OCI-LY3 (cell line): ENCODE measurements at regions not wholly inside any gene's neighbourhood (a gene's known extent, or its start where the extent isn't known, plus 50 kb on each side); places are given as distances from the start of the nearest gene placed in this dataset.

Experiments used
- CTCF ChIP-seq: fragments of 200-600, 300-600 bp; sonication (generic); IDR thresholded peaks from 2 replicates; pipeline ENCODE4 v1.5.1; 2014; ENCODE audit warnings: antibody characterized with exemption, low read length, low read depth
- EZH2phosphoT487 ChIP-seq: fragments of 200-600 bp; shearing (Covaris generic); IDR thresholded peaks from 2 replicates; pipeline ENCODE4 v1.6.1; 2018; ENCODE audit warnings: antibody characterized with exemption, mixed run types, low read depth

GRCh38 chr2:138323382-138324067, 178.0 kb upstream of the SPOPL start:
- no peak for TF ChIP-seq CTCF
- TF ChIP-seq EZH2phosphoT487 = no peak
